Fibroblast of mammary gland (primary cell): ENCODE measurements at regions not wholly inside any gene's neighbourhood (a gene's known extent, or its start where the extent isn't known, plus 50 kb on each side); places are given as distances from the start of the nearest gene placed in this dataset.
"Not testable (repeated sequence)": the region's sequence is repeated elsewhere in the genome, so short reads cannot be mapped to it uniquely, and the experiment has no call there.

ENCODE experiments used
- DNase-seq: peaks from one replicate; pipeline ENCODE4 v3.0.0-alpha.2; 2010; ENCODE audit warnings: low read depth
- H3K4me3 ChIP-seq: 2 replicates; pipeline ENCODE4 v1.5.1; 2011; ENCODE audit warnings: low read depth, mild to moderate bottlenecking, low read length, moderate library complexity; ENCODE audit not compliant: control insufficient read depth
- TF ChIP-seq, protein P1 (sequence below): conservative IDR thresholded peaks from 2 replicates; pipeline ENCODE4 v1.5.1; 2011; ENCODE audit warnings: low read depth, low read length, inconsistent platforms; ENCODE audit not compliant: control insufficient read depth, insufficient read depth

DNA sequence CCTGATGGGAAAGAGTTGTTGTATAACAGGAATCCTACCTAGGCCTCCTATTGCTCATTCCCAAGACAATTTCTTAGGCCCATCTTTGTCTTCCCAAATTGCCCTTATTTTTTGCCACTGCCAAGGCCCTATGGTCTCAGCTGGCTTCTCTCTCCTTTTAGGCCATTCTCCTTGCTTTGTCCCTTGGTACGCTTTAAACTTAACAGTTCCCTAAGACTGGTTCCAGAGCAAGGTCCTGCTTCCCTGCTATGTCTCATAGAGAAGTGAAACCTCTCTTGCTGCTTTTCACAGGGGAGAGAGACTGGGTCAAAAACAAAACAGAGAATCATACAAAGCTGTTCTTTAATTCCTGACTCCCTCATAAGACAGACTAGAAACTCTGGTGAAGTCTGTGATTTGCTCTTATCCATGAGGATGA is 77.1 kb downstream of the XCL2 start:
- TF ChIP-seq, protein P1, sequence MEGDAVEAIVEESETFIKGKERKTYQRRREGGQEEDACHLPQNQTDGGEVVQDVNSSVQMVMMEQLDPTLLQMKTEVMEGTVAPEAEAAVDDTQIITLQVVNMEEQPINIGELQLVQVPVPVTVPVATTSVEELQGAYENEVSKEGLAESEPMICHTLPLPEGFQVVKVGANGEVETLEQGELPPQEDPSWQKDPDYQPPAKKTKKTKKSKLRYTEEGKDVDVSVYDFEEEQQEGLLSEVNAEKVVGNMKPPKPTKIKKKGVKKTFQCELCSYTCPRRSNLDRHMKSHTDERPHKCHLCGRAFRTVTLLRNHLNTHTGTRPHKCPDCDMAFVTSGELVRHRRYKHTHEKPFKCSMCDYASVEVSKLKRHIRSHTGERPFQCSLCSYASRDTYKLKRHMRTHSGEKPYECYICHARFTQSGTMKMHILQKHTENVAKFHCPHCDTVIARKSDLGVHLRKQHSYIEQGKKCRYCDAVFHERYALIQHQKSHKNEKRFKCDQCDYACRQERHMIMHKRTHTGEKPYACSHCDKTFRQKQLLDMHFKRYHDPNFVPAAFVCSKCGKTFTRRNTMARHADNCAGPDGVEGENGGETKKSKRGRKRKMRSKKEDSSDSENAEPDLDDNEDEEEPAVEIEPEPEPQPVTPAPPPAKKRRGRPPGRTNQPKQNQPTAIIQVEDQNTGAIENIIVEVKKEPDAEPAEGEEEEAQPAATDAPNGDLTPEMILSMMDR: no peak
- DNase-seq: no peak
- H3K4me3 ChIP-seq: no peak overlapping the region

DNA sequence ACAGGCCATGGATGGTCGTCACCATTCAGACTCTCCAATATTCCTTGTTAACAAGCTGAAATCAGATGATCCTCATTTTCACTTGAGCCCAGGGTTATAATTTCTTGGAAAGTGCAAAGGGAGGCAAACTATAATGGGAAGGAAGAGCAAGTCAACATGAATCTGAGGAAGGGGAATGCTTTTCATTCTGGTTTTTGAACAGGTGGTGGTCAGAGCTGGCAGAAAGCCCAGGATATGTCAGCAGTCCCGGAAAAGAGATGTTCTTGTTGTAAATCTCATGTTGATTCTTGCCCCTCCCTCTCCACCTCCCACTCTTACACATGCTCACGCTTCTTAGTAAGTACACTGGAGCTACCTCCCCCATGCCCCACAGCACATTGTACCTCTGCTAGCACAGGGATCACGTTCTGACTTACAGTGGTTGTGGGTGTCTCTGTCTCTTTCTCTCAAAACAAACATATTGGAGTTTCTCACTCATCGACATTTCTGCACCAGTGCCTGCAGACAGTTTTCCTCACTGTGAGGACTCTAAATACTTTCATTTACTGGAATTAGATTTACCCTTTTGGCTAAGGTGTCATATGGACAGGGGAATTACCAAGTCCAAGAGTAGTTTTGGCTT is 77.6 kb downstream of the XCL2 start:
- peak; percentile 77 for DNase-seq
- TF ChIP-seq, protein P1: no peak
- no peak overlapping the region for H3K4me3 ChIP-seq

DNA sequence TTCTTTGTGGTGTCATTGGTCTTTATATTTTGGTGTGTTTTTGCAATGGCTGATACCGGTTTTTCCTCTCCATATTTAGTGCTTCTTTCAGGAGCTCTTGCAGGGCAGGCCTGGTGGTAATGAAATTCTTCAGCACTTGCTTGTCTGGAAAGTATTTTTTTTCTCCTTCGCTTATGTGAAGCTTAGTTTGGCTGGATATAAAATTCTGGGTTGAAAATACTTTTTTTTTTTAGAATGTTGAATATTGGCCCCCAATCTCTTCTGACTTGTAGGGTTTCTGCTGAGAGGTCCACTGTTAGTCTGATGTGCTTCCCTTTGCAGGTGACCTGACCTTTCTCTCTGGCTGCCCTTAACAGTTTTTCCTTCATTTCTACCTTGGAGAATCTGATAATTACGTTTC is 82.7 kb downstream of the XCL2 start:
- not testable (repeated sequence) for DNase-seq, H3K4me3 ChIP-seq

DNA sequence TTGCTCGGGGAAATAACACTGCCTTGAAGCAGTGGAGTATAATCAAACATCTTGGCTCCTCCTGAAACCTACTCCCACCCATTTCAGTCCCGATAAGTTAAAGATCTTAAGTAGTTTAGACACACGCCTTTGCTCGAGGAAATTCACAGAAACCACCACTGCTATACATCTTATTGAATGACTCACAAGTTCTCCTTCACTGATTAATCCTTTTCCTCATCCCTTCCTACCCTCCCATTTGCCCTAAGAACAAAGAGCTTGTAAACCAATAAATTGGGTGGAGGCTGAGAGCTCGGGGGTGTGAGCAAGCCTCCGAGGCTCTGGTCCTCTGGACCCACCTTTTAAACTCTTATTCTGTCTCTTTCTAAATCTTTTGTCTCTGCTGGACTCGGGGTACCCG is 86.5 kb downstream of the XCL2 start:
- DNase-seq: peak; percentile 59

DNA sequence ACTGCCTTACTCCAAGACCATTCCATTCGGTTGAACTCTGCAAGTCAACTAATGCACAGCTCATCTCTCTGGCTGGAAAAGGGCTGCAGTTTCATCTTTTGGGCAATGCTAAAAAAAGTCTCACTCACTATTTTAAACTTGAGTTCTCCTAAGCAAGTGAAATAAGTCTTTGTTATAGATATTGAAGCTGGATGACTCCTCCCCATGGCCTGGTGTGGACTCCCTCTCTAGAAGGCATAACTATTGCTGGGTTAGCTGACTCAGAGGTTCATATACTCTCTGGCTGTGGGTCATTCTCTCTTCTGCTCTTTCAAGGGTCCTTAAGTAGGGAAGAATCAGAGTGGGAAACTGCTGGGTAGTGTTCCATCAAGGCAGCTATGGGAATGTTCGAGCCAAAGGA is 88.0 kb downstream of the XCL2 start:
- TF ChIP-seq, protein P1: no peak
- H3K4me3 ChIP-seq: no peak overlapping the region
- DNase-seq: peak; percentile 56

More for the DNA sequence above, 86.5 kb downstream of the XCL2 start:
- H3K4me3 ChIP-seq: not testable (repeated sequence)

DNA sequence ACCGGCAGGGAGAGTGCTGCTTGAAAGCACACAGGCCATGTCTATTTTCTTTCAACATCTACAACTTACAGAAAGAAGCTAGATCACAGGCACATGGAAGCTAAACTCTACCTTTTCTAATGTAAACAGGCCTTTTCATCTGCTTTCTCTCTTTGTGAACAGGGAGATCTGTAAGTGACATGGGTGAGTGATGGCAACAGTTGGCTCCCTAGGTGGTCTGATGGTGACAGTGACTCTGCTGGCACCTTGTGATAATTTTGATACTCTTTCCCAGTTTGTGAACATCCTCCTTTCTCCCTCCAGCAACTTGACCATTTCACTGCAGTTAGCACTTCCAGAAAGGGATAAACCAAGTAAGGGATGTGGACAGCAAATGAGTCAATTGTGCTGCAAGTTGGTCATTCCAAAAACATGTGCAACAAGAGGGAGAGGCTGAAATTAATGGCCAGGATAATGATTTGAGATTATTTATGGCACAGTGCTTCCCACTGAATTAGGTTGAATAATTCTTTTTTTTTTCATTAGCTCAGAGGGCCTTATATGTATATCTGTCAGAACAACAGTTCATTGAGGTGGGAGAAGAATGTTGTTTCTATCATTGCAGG is 89.5 kb downstream of the XCL2 start:
- no peak overlapping the region for H3K4me3 ChIP-seq
- DNase-seq: peak; percentile 87
- TF ChIP-seq, protein P1: no peak

DNA sequence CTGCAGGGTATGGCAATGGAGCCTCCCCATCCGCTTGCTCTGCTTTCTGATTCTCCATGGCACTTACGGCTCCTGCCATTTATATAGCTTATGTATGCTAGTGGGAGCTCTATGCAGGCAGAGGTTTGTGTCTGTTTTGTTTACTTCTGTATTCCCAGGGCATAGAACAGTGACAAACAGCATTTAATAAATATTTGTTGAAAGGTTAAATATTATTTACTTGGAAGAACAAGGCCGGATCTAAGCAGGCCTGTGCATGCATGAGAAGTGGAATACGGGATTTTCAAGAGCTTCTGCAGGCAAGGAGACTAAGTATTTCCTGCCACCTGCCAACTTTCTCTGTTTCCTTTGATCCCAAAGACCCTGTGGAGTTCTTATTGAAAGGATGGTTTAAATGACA is 90.7 kb downstream of the XCL2 start:
- H3K4me3 ChIP-seq: no peak overlapping the region
- TF ChIP-seq, protein P1: no peak
- DNase-seq: no peak

DNA sequence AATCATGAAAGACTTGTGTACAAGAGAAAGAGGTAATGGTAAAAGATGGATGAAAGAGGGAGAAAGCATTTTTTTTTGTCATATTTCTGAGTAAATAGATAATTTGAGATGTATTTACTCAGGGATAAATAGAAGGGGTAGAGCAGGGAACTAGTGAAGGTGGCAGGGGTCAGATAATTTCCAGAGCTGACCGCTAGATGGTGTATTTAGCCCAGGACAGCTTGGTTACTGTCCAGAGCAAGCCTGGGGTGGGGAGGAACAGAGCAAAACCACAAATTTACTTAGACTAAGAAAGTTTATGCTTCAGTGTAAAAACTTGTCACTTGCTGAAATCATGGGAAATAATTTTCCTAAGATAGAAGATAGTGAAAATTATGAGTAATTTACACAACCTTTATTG is 91.5 kb downstream of the XCL2 start:
- peak; percentile 23 for DNase-seq
- TF ChIP-seq, protein P1: peak; percentile 39
- H3K4me3 ChIP-seq: no peak overlapping the region
